ENCODE measurements at regions not wholly inside any gene's neighbourhood (a gene's known extent, or its start where the extent isn't known, plus 50 kb on each side); places are given as distances from the start of the nearest gene placed in this dataset.

DNA sequence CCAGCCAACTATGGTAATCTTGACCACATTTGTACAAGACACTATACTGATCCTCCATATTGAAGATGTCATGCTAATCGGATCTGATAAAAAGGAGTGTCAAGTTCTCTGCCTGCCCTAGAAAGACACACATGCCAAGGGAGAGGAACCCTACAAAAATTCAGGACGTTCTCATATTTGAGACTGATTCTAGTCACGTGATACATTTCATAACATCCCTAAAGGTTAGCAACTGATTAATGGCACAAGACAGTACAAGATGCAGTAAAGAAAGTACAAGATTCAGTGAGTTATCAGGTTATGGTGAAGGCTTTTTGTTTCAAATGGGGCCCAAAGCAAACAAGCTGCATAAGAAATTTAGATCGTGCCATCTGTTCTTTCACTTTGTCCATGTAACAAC lies 190.7 kb upstream of the MOCS1 start:
- no peak for TF ChIP-seq L3MBTL2 (conservative IDR thresholded peaks at IDR 0.05)
- no peak for TF ChIP-seq ZNF384 (IDR thresholded peaks at IDR 0.05)
- TF ChIP-seq FOXM1 (IDR thresholded peaks at IDR 0.05; ENCODE audit: borderline replicate concordance), result no peak
- no peak for TF ChIP-seq CTBP1 (IDR thresholded peaks at IDR 0.05; ENCODE audit: borderline replicate concordance)
